ENCODE measurements at regions not wholly inside any gene's neighbourhood (a gene's known extent, or its start where the extent isn't known, plus 50 kb on each side); places are given as distances from the start of the nearest gene placed in this dataset.

DNA sequence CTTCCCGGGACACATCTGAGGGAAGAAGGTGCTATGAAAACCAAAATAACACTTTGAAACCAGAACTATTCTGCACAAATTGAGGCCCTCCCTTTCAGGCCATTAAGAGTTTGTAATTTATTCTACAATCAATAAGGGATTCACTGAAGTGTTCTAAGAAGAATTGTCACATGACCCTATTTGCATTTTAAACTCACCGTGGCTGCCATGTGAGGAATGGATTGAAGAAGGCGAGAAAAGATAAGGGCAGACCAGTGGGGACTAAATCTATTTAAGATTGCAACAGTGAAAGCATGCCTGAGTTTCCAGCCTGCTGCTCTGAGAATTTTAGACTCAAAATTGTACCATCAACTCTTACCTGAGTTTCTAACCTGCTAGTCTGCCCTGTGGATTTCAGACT, 408.8 kb upstream of the SALL1 start:
- no peak for DNase-seq

DNA sequence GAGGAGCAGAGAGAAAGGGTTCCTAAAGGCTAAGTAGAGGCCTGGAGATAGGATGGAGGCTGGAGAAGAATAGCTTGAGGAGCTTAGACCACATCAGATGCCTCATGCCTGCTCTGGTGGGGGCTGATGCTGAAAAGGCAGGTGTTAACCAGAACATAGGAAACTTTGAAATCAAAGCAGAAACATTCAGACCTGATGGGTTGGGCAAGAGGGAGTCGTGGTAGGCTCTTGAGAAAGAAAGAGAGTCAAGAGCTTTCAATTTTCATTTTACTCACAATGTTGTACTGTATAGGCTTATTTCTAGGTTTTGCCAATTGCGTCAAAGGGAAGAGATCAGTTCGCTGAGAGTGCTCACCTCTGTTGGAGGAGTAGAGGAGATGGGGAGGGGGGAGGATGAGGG, 406.6 kb upstream of the SALL1 start:
- no peak for DNase-seq

DNA sequence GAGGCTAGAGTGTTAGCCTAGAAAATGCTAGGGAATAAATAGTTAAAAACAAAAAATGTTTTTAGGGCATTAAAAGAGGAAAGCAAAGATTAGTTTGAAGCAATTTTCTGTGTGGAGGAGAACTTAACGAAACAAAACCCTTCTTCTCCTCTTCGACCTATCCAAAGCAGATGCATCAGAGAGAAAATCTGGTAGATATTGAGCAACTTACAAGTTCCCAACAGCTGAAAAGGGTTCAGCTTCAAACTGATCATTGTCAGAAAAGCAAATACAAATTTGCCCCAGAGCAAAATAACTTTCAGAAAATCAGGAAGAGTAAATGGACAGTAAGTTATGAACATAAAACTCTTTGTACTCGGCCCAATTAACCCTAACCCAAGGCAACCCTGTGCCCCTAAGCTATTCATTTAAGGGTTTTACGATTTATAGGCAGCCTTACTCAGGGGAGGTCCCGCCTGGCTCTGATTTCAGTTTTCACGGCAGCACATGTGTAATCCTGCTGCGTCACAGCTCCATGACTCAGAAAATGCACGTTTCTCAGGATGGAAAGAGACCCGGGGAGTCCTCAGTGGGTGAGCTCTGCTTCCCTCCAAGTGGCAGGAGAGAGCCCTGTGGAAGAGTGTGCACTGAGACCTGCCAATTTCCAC, 405.7 kb upstream of the SALL1 start:
- DNase-seq = no peak

DNA sequence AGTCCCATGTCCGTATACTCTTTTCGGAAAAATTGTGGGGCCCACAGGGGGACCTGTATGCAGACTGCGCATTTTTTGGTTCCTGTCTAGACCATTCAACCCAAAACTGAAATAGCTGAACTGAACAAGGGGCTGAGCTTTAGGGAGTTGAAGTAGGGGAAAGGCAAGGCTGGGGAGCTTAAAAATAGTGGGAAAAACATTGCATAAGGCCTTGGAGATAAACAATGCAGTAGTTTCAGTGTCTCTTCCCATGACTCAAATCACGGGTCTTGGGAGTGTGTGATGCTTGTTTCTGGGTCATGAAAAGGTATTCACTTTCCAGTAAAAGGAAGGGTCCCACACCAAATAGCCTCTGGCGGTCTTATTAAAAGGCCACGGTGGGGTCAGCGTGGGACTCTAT, 402.8 kb upstream of the SALL1 start:
- no peak for DNase-seq

DNA sequence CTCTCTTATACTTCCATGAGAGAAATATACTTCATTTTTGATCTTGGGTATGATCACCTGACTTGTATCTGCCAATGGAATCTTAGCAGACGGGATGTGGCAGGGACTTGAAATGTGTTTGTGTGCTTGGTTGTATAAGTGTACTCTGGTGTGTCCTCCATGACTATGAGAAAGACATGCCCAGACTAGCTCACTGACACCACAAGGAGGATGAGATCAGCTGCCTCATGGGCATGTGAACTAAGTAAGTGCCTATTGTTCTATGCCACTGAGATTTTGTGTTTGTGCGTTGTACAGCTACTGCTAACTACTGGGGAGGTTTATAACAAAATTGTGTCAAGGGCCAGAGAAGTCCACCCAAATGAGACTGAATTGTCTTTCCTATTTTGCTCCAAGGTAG, 402.2 kb upstream of the SALL1 start:
- no peak for DNase-seq

DNA sequence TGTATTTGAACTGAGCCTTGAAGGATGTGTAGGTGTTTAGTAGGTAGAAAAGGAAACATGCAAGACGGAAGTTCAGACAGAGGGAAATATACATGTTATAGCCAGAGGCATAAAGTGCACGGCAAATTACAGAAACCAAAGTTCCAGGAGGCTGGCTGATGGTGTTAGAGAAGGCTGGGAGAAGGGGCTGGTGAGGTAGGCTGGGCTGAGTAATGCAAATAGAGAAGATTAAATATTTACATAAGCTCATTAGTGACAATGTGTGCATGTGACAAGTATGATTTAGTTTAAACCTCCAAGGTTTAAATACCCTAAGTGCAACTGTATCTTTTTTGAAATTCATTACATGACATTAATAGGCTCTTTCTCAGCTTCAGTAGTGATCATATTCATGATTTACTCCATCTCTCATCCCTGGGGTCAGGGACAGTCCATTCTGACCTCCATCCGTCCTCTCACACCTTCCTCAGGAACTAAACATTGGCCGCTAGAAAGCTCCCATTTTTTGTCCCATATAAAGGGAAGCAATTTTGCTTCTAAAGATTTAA, 399.8 kb upstream of the SALL1 start:
- DNase-seq = no peak

DNA sequence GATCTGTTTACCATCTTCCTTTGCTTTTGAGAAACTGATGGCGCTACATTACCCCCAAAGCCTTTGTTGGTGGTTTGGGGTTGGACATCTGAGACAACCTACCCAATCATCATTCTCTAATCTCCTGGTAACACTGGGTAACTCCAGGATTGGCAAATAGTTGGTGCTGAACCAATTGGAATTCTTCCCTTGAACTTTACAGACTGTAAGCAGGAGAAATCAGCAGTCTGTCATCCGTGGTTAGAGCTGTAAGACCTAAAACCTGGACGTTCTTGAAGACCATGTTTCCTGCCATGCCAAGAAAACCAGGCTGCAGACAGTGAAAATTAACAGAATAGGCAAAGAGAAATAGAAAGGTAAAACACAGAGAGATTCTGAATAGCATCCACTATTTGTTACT, 398.8 kb upstream of the SALL1 start:
- no peak for DNase-seq

DNA sequence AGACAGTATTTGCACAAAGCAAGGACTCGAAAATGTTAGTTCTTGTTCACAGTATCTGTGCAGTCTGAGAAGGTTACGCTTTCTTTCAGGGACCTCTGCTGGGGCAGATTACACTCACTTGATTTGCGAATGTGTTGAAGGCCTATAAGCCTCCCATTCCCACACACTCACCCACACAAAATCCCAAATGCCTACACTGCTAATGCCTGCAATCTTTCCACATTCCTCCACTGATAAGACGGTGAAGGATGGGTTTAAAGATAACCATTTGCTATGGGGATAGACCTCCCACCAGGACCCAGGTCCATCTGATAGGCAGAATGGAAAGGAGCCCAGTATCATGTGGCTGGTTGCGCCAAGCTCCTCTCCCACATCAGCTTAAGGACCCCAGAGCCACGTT, 394.9 kb upstream of the SALL1 start:
- DNase-seq = no peak

DNA sequence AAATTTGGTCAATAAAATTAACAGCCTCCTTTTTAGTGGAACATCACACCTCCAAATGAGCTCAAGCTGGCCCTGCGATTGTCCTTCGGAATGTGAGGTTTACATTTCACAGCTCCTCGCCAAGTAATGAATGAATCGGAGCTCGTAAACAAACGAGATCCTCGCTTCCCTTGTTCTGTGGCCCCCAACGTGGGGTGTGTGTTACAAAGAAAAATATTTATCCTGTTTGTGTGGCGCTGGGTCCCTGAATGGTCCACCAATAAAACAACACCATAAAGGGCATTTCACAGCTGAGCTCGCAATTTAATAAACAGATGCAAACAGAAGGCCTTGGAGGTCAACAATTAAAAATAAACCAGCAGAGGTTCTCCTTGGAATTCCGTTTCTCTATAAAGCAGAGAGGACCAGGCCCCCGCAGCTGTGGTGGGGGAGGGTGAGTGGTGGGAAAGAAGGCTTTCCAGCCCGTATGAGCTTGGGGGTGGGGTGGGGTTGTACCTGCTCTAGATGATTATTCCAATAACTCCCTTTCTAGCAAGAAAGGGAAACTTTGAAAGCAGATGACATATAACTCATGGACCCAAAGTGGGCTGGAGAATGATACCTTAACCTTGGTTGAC, 393.9 kb upstream of the SALL1 start:
- no peak for DNase-seq

DNA sequence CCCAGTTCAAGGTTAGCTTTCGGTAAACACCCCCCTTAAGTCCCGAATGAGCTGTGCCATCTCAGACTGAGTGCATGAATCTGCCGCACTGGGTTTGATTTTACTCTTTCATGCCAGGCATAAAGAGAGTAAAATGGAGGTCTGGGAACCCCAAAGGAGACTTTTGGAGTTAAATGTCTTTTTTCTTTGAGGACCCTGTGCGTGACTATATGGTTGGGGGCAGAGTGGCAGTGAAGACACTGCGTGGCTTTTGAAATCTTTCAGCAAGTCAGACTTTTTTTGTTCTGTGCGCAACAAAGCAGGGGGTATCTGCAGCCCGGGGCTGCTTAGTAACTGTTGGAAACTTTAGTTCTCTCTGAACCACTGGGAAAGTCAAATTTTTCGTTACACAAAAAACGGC, 392.9 kb upstream of the SALL1 start:
- DNase-seq = no peak

DNA sequence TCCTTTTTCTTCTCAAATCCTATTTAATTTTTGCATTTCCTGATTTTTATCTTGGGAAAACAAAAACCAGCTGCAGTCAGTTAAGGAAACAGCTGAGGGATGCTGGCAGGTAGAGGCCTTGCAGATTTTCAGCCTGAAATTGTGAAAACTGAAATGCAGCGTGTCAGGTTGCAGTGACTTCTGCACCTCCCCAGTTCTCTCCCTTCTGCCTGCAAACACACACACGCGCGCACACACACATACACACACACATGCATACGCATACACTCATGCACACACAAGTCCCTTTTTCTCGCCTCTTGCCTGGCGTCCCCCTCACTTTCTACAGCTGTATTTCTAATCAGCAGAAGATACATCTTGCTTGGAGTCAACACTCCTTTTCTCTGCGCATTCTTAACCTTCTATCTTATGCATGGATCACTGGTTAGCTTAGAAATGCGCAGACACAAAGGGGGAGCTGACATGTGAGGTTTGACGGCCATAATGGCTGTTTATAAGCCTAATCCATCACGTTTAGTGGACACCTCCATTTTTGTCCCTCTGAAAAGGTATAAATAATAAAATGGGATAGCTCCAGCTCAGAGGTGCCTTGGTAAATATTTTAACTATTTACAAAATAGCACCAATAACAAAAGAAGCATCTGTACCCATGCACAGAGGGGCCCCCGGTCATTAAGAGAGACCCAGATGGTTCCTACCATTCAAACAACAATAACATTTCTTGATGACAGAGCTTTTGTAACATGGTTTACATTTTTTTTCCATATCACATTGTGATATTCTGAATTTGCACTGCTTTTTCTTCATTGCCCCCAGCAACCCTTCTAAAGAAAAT, 392.1 kb upstream of the SALL1 start:
- DNase-seq = no peak

DNA sequence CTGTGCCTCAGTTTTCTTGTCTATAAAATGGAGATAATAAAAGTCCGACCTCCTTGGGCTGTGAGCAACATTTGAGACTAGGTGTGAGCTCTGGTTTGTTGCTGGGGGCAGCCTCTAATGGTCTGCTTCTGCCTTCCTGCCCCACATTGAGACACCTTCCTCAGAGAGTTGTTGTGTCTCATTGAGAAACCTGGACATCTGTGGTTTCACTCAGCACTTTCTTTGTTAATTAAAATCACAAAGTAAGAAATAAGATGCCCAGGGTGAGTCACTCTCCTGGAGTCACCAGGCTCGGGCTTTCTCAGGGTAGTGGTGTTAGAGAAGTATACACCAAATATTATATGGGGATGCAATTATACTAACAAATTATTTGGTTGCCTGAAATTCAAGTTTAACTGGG, 389.2 kb upstream of the SALL1 start:
- no peak for DNase-seq

DNA sequence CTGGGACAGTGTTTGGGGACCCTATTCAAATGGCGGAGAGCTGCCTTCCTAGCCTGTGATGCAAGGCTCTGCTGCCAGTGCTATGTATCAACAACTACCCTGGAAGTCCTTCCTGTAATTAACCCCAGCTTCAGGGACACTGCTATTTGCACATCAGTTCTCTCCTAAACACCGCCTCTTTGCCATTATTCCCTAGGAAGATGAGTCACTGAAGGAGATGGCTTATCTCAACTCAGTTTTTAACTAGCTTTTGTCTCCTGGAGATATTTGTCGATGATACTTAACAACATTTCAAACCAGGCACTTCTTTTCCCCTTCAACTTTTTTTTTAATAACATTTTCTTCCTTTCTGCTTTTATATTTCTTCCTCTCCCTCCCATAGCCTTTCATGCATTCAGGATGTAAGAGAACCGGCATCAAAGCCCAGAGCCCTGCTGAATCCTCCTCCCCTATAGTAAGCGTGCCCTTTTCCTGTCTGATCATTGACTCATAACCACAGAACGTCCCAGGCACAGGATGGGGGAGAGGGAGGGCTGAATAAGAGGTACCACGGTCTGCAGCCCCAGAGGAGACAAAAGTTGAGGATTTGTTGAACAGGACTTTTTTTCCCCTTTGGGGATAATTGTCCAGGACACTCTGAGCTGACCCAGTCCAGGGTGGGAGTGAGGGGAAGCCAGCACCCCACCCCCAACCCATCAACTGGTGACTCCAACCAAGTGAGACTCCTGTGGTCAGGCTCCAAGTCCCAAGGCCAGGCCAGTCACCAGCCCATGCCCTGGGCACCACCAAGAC, 387.8 kb upstream of the SALL1 start:
- no peak for DNase-seq

DNA sequence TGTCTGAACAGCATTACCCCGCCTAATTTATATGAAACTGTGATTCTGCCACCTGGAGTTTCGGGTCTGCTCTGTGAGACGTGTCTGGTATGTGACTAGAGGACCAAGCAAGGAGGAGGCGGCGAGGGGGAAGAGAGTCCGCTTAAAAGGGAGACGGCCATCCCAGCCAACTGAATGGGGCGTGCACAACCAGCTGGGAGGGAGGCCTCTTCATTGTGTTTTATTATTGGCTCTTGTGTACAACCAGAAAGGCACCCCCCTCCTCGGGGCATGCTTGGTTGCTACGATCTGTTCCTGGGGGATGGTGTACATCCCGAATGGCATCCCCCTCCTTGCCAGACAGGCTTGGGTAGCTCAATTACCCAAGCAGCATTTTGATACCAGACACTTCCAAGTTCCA, 384.5 kb upstream of the SALL1 start:
- no peak for DNase-seq

DNA sequence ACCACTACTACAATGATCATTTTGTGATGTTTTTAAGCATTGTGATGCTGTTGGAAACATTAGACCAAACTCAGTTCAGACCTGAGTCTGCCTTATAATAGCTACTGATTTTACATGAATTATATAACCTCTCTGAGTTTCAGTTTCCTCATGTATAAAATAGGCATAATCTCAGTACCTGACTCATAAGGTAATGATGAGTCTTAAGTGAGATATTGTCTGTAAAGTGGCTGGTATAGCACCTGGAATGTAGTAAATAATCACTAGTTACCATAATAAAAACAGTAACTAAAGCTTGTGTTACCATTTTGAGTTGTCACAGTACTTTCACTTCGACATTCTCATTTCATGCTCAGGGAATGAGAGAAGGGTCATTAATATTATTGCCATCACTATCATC, 381.5 kb upstream of the SALL1 start:
- no peak for DNase-seq

DNA sequence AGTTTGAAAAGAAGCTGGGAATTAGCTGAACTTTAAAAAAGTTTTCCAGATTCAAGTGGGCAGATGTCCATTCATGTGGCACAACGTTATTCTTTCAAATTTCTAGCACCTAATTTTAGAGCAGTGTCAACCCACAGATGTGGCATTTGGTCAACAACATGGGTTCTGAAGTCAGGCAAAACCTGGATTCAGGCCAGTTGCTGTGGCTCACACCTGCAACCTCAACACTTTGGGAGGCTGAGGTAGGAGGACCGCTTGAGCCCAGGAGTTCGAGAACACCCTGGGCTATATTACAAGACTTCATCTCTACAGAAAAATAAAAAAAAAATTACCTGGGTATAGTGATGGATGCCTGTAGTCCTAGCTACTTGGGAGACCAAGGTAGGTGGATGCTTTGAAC, 380.2 kb upstream of the SALL1 start:
- no peak for DNase-seq

DNA sequence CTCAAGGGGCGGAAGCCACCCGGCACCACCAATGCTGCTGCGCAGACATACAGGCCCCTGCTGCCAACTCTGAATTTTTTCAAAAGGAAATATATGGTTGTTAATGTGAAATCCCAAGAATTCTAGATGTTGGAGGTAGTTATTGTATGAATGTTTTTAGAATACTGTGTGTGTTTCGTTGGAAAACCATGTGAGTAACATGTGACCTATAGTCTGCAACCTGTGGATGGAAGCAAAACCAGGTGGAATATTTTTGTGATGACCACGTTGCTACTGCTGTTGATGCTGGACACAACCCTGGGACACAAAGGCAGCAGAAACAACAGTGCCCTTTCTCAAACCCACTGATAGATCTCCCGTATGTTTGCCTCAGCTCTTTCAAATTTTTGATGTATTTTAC, 376.3 kb upstream of the SALL1 start:
- DNase-seq = no peak

DNA sequence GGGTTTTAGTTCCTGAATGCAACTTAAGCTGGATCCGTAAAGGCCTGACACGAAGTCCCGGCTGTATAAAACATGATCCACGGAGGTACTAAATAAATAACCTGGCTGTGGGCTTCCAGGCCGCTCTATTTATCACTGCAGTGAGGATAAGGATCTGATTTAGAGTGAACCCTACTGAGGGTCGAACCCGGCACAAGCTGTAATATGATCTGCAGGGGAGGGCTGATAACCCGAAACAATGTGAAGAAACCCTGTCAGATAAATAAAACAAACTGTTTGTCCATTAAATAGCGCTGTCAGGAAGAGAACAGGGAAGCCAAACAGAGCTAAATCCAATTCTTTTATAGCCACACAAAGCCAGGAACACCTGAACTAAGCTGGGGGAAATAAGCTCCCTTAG, 375.6 kb upstream of the SALL1 start:
- DNase-seq = no peak

DNA sequence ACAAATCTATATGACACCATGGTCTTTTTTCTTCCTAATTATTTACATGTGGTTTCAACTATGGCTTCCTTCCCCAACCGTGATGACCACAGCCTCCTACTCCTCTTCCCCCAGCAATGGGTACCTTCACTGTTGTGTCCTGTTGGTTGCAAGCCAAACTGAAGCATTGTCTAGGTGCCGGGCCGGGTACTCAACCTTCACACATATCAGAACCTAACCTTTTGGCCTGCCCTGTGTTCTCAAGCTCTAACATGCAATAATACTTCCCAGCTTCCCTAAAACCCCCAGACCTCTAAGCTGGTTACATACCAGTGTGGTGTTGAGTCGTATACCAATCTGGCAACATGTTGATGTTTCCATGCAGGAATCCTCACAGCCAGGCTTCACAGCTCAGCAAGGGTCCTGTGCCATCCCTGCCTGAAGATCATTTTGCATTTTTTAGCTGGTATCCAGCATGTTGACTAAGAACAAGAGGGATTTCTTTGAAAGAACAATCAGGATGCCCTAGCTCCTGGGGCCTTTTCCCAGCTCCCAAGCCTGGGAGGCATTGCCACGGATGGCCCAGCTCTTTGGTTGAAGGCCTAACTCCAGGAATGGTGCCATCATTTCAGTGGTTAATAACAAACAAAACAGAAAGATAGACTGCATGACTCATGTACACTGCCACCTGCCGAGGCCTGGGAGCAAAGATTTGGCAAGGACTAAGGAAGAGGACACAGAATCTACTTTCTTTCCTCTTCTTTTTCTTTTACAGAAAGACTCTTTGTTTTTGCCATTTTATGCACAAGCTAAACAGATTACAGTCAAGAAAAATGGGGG, 373.7 kb upstream of the SALL1 start:
- DNase-seq = no peak

DNA sequence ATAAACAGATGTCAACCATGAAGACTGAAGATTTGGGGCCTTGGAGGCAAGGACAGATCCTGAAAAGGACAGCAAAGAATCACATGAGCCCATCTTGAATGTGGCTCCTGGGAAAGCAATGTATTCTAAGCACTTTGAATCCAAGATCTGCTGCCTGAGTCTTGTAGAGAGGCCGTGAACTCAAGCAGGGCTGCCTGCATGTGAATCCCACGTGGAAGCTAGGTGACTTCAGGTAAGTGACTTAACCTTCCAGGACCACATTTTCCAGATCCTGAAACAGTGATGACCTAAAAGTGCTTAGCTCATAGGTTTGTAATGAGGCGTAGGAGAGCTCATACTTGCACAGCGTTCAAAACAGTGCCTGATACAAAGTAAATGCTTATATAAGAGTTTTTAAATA, 373.0 kb upstream of the SALL1 start:
- no peak for DNase-seq

DNA sequence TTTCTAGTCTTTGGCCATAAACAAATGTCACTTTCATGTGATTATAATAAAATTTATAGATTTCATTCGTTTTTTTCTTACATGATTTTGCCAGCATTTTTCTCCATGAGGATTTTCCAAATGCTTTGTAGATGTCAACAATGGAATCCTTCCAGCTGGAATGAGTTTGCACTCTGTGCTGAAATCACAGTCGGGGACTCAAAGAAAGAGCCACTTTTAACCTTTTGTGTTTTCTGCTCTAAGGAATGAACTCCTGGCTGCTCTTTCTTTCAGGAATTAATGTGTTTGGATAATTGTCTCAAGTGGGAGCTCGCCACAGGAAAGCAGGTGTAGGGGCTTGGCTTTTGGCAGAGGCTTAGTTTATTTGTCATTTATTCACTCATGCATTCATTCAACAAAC, 372.3 kb upstream of the SALL1 start:
- DNase-seq = no peak

DNA sequence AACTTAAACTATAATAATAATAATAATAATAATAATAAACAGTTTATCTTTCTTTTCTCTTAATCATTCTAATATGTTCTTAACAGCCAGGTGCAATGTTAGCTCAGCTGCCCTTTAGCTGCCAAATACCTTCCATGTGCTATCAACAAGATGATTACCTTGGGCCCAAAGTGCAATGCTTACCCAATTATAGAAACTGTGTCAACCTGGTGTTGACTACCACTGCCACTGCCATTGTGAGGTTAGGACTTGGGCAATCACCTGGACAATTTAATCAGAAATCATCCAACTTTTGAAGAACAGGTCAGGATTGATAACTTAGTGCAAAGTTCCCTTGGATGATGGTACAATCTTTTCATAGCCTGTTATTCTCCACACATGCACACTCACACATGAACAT, 371.8 kb upstream of the SALL1 start:
- DNase-seq = no peak
